T-helper 2 cell (primary cell): ENCODE measurements at regions not wholly inside any gene's neighbourhood (a gene's known extent, or its start where the extent isn't known, plus 50 kb on each side); places are given as distances from the start of the nearest gene placed in this dataset.
"Not testable (repeated sequence)": the region's sequence is repeated elsewhere in the genome, so short reads cannot be mapped to it uniquely, and the experiment has no call there.

Experiments
- DNase-seq, 5 experiments: peaks; one replicate each; pipeline versions ENCODE4 v3.0.0 to v3.0.0-alpha.2; 2012 to 2022

DNA sequence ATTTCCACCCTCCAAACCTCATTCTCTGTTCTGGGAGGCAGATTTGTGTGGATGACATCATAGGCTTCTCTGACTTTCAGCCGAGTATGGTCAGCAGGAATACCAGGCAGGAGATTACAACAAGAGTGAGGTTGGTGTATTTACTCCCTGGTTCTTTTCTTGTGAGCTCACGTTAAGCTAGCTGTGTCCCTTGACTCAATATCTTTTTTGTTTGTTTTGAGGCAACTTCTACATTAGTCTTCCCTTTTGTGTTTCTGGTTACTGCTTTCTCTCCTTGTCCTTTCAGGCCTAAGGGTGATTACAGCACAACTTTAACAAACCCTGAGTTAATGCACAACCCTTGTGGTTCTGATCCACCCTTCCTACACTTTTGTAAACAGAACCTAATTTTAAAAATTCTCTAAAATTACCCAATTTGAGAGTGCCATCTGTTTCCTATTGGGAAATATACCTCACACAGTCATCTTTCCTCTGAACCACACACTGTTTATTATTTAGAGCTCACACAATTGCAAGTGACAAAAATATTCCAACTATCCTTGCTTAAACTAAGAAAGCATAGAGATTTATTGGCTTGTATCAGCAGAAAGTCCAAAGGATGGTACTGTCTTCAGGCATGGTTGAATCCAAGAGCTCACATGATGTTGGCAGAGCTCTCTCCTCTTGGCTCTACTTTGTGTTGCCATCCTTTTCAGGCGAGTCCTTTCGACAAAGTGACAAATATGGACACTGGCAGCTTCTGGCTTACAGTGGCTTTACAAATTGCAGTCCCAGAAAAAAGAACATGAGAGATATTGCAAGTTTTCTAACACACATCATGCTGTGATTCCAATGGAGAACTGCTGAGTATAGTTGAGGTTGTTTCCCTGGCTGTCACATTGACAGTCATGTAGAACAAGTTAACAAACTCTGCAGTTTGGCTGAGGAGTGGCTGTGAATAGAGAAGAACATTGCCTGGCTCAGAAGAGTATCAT is 150.5 kb upstream of the DDIT4L start:
- no peak for DNase-seq

DNA sequence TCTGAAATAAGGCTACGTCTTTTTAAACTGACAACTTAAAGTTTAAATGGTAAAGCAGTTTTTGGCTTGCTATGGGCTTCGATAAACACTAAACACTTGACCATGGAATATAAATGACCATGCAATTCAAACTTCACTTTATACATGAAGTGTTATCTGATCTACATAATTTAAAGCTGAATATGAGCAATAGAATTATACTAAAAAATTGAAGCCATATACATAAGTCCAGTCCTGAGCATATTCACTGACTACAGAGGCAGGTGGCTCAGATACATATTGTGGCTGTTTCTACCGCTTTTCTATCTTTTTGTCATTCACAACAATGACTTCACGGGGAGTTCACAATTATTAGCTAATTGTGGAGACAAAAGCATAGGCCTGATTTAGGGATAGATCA is 149.6 kb upstream of the DDIT4L start:
- no peak for DNase-seq

DNA sequence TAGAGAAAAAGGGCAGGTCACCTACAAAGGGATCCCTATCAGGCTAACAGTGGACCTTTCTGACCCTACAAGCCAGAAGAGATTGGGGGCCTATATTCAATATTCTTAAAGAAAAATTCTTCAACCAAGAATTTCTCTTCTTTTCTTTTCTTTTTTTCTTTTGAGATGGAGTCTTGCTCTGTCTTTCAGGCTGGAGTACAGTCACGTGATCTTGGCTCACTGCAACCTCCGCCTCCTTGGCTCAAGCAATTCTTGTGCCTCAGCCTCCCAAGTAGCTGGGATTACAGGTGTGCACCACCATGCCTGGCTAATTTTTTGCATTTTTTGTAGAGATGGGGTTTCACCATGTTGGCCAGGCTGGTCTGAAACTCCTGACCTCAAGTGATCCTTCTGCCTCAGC is 143.2 kb upstream of the DDIT4L start:
- DNase-seq: not testable (repeated sequence)

DNA sequence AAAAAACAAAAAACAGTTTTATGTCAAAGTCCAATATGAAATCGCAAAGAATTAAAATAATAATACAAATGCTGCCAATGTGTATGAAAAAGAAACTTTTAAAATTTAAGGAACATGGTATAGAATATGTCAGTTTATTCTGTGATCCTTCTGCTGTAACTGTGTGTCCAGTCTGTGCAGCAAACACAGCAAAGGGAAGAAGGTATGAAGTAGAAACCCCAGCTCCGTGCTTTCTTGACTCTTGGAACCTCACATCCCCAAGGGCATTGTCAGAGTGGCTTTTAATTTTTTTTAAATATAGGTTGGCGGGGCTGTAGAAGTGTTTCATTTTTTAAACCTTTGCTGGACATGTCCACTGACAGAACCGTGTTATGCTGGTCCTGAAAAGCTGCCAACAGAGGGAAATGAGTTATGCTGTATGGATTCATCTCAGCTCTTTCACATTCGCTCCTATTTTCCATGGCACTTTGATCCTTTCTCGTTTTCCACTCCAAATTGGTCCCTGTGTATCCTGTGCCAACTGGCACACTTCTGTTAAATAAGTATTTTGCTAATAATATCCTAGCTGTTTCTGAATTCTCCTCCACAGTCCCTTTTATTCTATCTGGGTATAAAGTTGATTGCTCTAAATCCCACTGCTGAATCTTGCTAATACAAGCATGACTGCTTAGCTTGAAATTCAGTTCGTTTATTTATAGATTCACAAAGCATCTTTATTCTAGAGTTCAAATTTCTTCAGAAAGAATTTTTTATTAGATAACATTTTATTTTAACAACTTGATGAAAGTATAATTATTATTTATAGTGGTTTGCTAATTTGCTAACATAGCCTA is 127.0 kb upstream of the DDIT4L start:
- DNase-seq: no peak

DNA sequence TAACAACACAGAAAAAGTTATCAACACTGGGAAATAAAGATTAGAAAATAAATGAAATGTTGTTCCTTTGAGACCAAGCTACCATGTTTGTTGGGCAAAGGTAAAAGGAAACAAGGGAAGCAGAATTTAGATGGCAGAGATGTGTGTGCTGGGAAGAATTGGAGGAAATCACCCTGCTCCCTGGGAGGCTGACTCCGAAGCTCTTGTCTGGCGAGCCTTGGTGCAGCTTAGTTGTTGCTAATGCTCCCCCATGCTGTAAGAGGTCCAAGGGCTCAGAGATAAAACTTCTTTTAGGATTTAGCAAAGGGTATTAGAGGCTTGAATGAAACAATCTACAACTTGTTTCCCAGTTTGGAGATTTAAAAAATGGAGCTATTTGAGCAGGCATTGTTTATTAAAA is 123.8 kb upstream of the DDIT4L start:
- no peak for DNase-seq

DNA sequence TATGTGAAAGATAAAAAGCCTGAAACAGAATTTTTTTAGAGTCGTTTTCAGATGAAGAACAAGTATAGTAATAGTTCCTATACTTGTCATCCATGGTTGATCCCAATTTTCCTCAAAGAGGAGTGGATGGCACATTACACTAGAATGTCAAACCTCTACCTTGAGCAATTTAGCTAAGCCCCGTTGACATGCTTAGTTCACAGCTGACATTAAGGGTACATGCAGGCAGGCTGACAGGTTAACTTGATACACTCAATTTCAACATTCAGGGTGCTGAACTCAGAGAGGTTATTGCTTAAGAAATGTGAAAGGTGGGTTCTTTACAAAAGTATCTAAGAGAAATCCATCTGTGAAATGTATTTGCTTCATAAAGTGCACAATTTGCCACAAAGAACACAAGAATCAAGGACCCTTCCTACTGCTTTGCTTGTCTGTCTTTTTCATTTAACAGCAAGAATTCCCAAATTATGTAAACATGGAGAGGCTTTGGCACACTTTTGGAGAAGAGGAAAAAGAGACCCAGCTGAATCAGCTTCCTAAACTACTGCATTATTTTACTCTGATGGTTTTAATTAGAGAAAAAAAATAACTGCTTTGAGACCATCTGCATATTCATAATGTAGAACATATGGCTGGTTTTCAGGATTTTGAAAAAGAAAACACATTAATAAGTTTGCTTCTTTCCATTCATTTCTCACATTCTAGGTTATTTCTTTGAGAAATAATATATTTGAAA is 122.5 kb upstream of the DDIT4L start:
- DNase-seq: no peak

DNA sequence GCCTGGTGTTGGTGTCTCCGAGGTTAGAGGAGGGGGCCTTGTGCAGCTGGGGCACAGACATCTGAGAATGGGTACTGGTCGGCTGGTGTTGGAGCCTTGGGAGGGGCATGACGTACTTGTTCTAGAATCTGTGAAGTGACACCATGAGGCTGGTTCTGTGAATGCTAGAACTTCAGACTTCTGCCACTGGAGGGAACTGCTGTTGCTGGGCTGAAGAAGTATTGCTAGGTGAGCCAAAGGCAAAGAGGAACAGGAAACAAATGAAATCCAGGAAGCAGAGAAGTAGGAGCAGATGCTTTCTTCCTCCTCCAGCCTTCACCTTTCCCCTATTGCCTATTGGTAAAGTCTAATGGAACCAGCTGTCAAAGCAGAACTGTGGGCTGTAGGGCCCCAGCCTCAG is 120.9 kb upstream of the DDIT4L start:
- no peak for DNase-seq

DNA sequence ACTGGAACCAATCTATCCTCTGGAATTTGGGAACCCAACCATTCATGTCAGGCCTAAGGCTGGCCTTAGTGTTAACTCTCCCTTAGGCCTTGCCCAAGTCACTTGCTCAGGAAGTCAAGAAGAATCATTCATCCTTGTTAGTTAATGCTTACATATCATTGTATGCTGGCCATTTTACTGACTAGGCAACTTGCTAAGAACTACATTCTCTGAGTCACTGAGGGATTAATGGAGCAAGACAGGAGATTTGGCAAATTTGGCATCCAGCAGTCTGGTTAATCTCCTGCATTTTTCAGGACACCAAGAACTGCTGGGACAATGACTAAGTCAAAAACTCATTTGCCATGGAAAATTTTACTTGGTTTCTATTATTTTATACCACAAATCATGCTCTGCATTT is 115.8 kb upstream of the DDIT4L start:
- DNase-seq: no peak

DNA sequence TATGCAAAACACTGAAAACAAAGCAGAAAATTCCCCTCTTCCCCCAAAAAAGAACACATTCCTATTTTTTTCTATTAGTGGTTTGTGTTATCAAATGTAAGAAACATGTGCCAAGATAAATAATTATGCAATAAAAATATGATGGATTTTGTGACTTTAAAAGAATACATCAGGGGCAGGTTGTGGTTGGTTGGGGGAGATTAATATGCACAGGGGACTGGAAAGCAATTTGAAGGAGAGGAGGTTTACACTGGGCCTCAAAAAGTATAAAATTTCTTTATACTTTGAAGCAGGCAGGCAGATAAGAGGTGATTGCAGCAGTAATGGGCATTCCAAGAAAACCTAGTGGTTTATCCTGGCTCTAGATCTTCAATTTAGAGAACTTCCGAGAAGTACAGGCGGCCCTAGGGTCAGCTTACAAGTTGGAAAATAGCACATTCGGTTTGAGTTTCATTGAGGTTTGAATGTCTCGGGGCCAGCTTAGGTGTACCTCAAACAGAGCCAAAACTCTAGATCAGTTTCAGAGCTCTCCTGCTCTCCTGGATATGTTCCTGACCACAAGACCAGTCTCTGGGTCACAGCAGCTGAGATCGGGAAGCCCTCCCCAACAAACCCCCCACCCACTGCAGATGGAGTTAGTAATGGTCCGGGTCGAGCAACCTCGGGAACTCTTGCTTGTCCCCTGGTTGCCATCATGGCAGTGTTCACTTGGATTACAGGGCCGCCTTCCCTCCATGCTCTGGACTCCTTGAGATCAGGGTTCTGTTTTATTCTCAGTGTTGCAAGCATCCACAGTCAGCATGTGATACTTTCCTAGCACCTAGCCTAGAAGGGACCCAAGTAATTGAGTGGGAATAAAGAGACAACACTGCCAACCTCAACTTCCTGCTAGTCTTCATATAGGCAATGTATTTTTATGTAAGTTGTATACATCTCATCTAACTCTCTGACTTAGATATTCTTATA is 112.1 kb upstream of the DDIT4L start:
- DNase-seq: no peak

DNA sequence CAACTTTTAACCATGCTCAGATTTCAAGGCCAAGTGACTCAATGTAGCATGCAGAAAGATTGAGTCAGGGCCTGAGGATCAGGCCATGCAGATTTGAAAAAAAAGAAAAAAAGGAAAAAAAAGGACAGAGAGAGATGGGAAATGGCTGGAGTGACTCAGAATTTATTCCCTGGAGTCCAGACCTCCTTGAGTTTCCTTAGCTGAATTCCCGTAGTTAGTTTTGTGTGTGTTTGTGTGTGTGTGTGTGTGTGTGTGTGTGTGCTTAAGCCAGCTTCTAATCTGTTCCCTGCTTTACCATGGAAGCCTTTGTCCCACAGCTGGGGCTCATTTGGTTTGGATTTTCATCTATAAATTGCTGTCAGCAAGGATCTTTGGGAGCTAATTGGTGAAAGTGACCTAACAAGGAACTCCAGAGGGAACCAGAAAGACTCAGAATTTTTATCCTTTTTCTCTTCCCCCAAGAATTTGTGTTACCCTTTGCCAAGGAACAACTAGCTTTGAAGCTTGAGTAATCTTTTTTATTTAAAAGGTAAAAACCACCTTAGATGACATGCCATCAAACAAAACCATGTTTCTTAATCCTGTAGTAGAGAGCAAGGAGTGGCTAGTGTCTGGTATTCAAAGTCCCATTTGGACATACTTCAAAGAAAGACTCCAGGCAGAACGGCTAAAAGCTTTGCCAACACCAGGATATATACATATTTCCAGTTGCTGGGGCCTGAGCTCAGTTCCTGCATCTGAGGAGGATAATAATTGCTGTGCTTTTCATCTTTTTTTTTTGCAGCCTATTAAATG is 109.0 kb upstream of the DDIT4L start:
- no peak for DNase-seq

DNA sequence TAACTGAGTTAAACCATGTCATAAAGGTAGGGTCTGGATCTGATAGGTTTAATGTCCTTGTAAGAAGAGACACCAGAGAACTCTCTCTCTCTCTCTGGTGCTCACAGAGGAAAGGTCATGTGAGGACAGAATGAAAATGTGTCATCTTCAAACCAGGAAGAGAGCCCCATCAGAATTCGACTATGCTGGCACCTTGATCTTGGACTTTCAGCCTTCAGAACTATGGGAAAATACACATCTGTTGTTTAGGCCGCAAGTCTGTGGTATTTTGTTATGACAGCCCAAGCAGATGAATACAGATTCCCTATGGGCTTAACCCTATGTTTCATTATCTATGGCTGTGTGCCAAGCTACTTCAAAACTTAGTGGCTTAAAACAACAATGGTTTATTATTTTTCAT is 105.5 kb upstream of the DDIT4L start:
- DNase-seq: no peak

DNA sequence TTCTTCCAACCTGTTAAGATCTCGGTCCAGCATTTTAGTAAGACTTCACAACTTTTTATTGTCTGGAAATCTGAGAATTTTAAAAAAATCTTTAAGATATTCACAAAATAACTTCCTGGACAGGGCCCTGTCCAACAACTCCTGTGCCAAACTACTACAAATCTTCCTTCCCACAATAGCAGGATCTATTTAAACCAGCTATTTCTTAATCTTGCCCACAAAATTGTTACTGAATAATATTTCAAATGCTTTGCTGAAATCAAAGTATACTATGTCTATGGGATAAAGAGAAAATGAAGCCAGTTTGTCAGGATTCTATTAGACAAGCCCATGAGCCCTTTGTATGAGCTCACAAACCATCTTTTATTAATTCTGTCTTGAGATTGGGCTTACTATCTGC is 104.1 kb upstream of the DDIT4L start:
- no peak for DNase-seq

DNA sequence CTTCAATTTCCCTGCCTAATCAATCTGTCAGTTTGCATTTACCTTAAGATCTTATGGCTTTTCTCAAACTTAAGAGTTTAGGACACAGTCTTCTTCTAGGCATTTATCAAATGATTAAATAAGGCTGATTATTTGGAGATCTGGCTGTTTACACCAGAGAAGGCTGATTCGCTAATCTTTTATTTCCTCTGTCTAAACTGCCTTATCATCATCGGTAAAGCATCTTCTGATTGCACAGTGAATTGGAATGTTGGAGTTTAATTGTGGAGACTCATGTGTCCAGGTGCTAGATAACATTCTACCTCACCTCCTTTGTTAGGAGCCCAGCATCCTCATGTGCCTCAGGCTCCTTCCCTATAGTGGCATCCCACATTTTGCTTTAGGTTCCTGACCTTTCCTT is 100.3 kb upstream of the DDIT4L start:
- DNase-seq: no peak

DNA sequence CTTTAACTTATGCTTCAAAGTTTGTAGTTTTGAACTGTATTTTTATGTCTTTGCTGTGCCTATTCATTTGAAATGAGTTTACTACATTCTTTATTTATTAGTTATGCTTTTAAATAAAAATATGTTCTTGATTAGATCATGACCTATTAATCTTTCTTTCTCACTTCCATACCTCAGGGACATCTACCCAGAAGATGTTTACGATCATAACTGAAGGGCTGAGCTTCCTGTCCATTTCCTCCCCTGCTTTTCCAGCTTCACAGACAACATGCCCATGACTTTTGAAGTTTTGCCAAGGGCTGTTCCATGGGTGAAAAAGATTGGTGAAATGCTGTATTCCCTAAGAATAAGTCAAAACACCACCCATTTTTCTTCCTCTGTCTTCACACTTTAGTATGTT is 99.7 kb upstream of the DDIT4L start:
- no peak for DNase-seq

DNA sequence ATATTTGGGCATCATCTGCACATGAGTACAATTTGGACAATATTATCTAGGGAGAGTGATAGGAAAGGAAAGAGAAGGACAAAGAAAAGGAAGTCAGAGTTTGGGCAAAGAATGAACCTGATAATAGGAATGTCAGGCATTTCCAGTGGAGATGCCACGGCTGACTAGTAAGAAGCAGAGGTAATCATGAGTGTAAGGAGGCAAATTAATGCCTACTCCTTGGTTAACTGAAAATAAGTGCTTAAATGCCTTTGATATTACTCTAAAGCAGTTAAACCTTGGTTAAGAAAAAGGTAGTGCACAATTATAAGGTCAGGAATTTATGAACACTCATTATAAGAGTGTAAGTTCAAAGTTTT is 99.2 kb upstream of the DDIT4L start:
- DNase-seq: no peak

DNA sequence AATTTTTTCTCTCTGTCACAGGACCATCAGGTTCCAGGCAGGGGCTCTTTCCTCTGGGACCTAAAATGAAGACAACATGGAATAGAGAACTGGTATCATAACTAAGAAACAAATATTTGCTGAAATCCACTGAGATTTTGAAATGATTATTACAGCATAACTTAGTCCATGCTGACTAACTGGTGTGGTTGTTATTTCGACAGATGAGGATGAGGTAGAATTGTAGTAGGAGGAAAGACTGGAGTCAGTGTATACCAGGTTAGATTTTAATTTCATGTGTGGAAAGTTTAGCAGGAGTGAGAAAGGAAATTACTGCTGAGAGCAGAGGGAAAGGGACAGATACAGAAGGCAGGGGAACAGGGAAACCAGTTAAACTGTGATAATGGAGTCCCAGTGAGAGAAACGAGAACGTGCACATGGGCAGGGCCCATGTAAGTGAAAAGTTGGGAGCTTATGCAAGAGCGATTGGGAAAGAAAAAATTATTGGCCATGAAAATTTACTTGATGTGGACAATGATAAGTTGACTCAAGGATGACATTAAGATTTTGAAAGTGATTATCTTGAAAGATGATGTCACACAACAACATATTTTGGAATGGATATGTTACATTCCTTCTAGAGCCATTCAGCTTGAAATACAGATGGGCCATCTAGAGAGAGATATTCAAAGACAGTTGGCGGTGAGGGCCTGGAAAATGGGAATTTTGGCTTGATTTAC is 98.7 kb upstream of the DDIT4L start:
- DNase-seq: no peak

DNA sequence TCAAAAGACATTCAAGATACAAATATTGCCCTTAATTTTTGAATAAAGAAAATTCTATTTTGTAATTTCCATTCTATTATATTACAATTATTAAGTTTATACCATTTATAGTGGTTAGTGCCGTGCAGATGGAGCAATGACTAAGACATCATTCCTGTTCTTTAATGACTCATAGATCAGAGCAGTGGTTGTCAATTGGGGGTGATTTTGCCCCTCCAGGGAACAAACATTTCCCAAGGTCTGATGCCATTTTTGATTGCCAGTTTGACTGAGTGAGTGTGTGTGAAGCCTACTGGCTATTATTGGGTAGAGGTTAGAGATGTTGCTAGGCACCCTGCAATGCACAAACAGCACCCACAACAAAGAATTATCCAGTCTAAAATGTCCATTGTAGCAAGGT is 97.9 kb upstream of the DDIT4L start:
- DNase-seq: no peak

DNA sequence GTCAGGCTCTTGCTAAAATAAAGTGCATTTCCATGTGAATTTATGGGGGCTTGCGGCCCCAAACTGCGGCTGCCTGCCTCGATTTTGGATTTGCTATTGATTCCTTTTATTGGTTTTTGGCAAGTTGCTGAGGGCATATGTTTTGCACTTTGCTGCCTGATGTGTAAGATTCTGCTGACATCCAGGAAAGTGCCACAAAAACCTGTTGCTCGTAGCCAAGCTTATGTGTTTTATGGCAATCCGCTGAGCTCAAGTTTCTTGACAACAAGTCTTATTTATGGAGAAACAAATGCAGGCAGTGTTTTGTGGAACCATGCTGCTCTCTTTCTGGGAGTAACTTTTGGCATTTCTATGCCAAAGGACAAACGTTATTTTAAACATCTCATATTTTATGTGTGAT is 97.3 kb upstream of the DDIT4L start:
- no peak for DNase-seq

DNA sequence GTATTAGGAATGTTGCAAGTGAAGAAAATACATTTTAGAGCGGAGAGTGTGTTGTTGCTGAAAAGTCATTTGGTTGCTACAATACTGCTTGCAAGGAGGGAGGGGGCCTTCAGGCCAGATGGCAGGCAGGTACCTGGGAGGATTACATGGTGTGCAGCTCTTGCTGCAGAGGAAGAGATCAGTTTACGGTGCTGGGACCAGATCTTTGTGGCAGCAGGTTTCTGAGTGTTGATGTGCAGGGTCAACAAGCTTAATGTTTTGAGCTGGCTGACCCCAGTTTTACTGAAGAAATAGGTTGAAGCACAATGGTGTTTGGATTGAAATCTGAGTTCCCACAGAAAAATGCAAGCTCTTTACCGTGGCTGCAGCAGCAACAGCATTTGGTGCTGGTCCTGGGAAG is 96.4 kb upstream of the DDIT4L start:
- DNase-seq: no peak

DNA sequence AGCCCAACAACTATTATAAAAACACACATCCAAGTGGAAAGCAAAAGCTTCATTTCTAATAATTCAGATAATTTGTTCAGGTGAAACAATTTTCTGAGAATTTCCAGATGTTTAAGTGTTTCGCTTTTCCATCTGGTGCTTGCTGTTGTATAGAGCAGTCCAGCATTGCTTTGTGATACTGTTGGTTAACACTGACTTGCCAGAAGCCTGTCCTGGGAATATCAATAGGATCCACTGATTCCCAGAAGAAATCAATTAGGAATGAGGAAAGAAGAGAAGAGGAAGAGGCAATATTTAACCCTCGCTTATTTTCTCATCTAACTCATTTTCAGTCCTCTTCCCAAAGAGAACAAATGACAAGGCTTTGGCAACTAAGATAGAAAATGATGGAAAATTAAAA is 94.9 kb upstream of the DDIT4L start:
- no peak for DNase-seq
